HG02981 (cell line): ENCODE measurements at regions not wholly inside any gene's neighbourhood (a gene's known extent, or its start where the extent isn't known, plus 50 kb on each side); places are given as distances from the start of the nearest gene placed in this dataset.
"Not testable (repeated sequence)": the region's sequence is repeated elsewhere in the genome, so short reads cannot be mapped to it uniquely, and the experiment has no call there.

Source experiments
- ATAC-seq: cut with Tn5 transposase; IDR thresholded peaks from one replicate; pipeline ENCODE4 v1.9.1; 2021; ENCODE audit warnings: mild to moderate bottlenecking, moderate library complexity; ENCODE audit not compliant: unreplicated experiment

- no peak for ATAC-seq
These were observed 757.3 kb downstream of the SI start for GRCh38 chr3:164320962-164321361.

GRCh38 chr3:164306042-164306441 is 772.3 kb downstream of the SI start:
- no peak for ATAC-seq

- no peak for ATAC-seq
These were observed 774.4 kb downstream of the SI start for GRCh38 chr3:164303894-164304293.

GRCh38 chr3:164302622-164303021 is 775.7 kb downstream of the SI start:
- ATAC-seq, result no peak

GRCh38 chr3:164291486-164291885 is 786.8 kb downstream of the SI start:
- ATAC-seq, result not testable (repeated sequence)

- ATAC-seq, result no peak
These were observed 799.7 kb downstream of the SI start for GRCh38 chr3:164278550-164278949.

GRCh38 chr3:164267053-164267452 is 811.2 kb downstream of the SI start:
- ATAC-seq, result no peak

- ATAC-seq, result no peak
These were observed 827.4 kb downstream of the SI start for GRCh38 chr3:164250923-164251322.

GRCh38 chr3:164236851-164237250 is 841.4 kb downstream of the SI start:
- ATAC-seq, result no peak

- ATAC-seq, result no peak
These were observed 842.8 kb downstream of the SI start for GRCh38 chr3:164235289-164236028.

GRCh38 chr3:164233951-164234350 is 844.3 kb downstream of the SI start:
- ATAC-seq, result no peak

- no peak for ATAC-seq
These were observed 846.6 kb downstream of the SI start for GRCh38 chr3:164231718-164232117.

- peak; percentile 74 for ATAC-seq
These were observed 847.8 kb downstream of the SI start for GRCh38 chr3:164230385-164231094.

GRCh38 chr3:164224126-164224525 is 854.2 kb downstream of the SI start:
- ATAC-seq, result no peak

GRCh38 chr3:164222197-164222596 is 856.1 kb downstream of the SI start:
- no peak for ATAC-seq

GRCh38 chr3:164221297-164221696 is 857.0 kb downstream of the SI start:
- ATAC-seq, result no peak

- no peak for ATAC-seq
These were observed 868.9 kb downstream of the SI start for GRCh38 chr3:164209363-164209762.

- no peak for ATAC-seq
These were observed 869.5 kb downstream of the SI start for GRCh38 chr3:164208821-164209220.

GRCh38 chr3:164208048-164208447 is 870.2 kb downstream of the SI start:
- ATAC-seq, result no peak

GRCh38 chr3:164200053-164200823 is 878.1 kb downstream of the SI start:
- ATAC-seq, result no peak

GRCh38 chr3:164196477-164196876 is 881.8 kb downstream of the SI start:
- ATAC-seq, result no peak

- no peak for ATAC-seq
These were observed 883.5 kb downstream of the SI start for GRCh38 chr3:164194842-164195241.
